DMS53 treated with DMSO at 0.1 percent for 48 hours (cell line): ENCODE measurements at regions not wholly inside any gene's neighbourhood (a gene's known extent, or its start where the extent isn't known, plus 50 kb on each side); places are given as distances from the start of the nearest gene placed in this dataset.
A peak's percentile ranks its signal among the peaks of the same experiment; 100 is the strongest.

ENCODE experiments used
- DNase-seq: peaks from one replicate; lab custom pipeline; 2025; ENCODE audit not compliant: unreplicated experiment; lab: John Stamatoyannopoulos, UW

- DNase-seq: no peak
These were observed 130.5 kb upstream of the MCTP2 start for GRCh38 chr15:94100863-94101262.

- DNase-seq: no peak
These were observed 131.8 kb upstream of the MCTP2 start for GRCh38 chr15:94099574-94099960.

- DNase-seq: no peak
These were observed 132.3 kb upstream of the MCTP2 start for GRCh38 chr15:94098921-94099573.

GRCh38 chr15:94097552-94097951 is 133.8 kb upstream of the MCTP2 start:
- DNase-seq: no peak

- DNase-seq: no peak
These were observed 137.1 kb upstream of the MCTP2 start for GRCh38 chr15:94094310-94094709.

- no peak for DNase-seq
These were observed 145.0 kb upstream of the MCTP2 start for GRCh38 chr15:94086341-94086740.

GRCh38 chr15:94083467-94084052 is 147.8 kb upstream of the MCTP2 start:
- DNase-seq: no peak

- DNase-seq: no peak
These were observed 149.5 kb upstream of the MCTP2 start for GRCh38 chr15:94081829-94082228.

GRCh38 chr15:94080989-94081605 is 150.3 kb upstream of the MCTP2 start:
- DNase-seq: no peak

GRCh38 chr15:94080416-94080815 is 150.9 kb upstream of the MCTP2 start:
- no peak for DNase-seq

- DNase-seq: no peak
These were observed 151.4 kb upstream of the MCTP2 start for GRCh38 chr15:94079968-94080367.

- no peak for DNase-seq
These were observed 151.9 kb upstream of the MCTP2 start for GRCh38 chr15:94079459-94079858.

GRCh38 chr15:94077938-94078337 is 153.4 kb upstream of the MCTP2 start:
- no peak for DNase-seq

- no peak for DNase-seq
These were observed 156.0 kb upstream of the MCTP2 start for GRCh38 chr15:94075349-94075748.

- DNase-seq: peak; percentile 81
These were observed 160.7 kb upstream of the MCTP2 start for GRCh38 chr15:94070356-94071295.

GRCh38 chr15:94069844-94070243 is 161.5 kb upstream of the MCTP2 start:
- no peak for DNase-seq

GRCh38 chr15:94066811-94067210 is 164.6 kb upstream of the MCTP2 start:
- DNase-seq: no peak

- no peak for DNase-seq
These were observed 165.3 kb upstream of the MCTP2 start for GRCh38 chr15:94066046-94066445.

GRCh38 chr15:94064676-94065313 is 166.6 kb upstream of the MCTP2 start:
- no peak for DNase-seq

GRCh38 chr15:94061041-94061440 is 170.3 kb upstream of the MCTP2 start:
- no peak for DNase-seq

GRCh38 chr15:94059013-94059587 is 172.3 kb upstream of the MCTP2 start:
- no peak for DNase-seq
